ENCODE measurements at regions not wholly inside any gene's neighbourhood (a gene's known extent, or its start where the extent isn't known, plus 50 kb on each side); places are given as distances from the start of the nearest gene placed in this dataset.

- no peak for TF ChIP-seq GATA3 (IDR thresholded peaks at IDR 0.05; ENCODE audit: low read depth, low read length)
- TF ChIP-seq GATA2 (IDR thresholded peaks at IDR 0.05; ENCODE audit: low read depth, low read length) = no peak
These were observed 105.2 kb upstream of the KDM7A start for GRCh38 chr7:140281960-140282359.
